ENCODE measurements at regions not wholly inside any gene's neighbourhood (a gene's known extent, or its start where the extent isn't known, plus 50 kb on each side); places are given as distances from the start of the nearest gene placed in this dataset.

- Histone ChIP-seq H3K4me3 (ENCODE audit: insufficient read depth, low read depth, low read length) (no peak overlapping the region), H3K23ac (ENCODE audit: low read depth, low read length) (no peak overlapping the region), H3K9ac (ENCODE audit: low read depth, low read length) (no peak overlapping the region), H3K27me3 (ENCODE audit: control insufficient read depth, insufficient read depth, low read length) (no peaks in the 10 kb centered on the region), H3K27ac (ENCODE audit: insufficient read depth, low read length) (no peak overlapping the region), H2AFZ (replicated peaks; ENCODE audit: low read length, poor library complexity) (no peak overlapping the region), H2BK20ac (ENCODE audit: low read depth, low read length) (no peak overlapping the region), H3K9me1 (ENCODE audit: insufficient read depth, low read length) (no peaks in the 10 kb centered on the region), H2AK9ac (replicated peaks; ENCODE audit: low read depth, low read length, poor library complexity) (no peak overlapping the region), H3K9me3 (ENCODE audit: control insufficient read depth, insufficient read depth, low read length) (no peaks in the 10 kb centered on the region), H3K56ac (ENCODE audit: extremely low read depth, insufficient read depth, low read length) (no peak overlapping the region), H4K8ac (ENCODE audit: low read depth in 2 of 2, low read length in 2 of 2) (no peak overlapping the region), H2BK15ac (ENCODE audit: low read depth, low read length) (no peak overlapping the region), H2BK120ac (ENCODE audit: low read depth, low read length) (no peak overlapping the region), H3K4me1 (ENCODE audit: control insufficient read depth, insufficient read depth, low read length) (no peaks in the 10 kb centered on the region), H2AK5ac (ENCODE audit: low read depth, low read length) (no peak overlapping the region), H3K14ac (replicated peaks; ENCODE audit: low read depth, low read length) (no peak overlapping the region), H4K20me1 (ENCODE audit: insufficient read depth, low read length) (no peaks in the 10 kb centered on the region), H3K4ac (ENCODE audit: low read depth, low read length) (no peak overlapping the region), H4K91ac (ENCODE audit: insufficient read depth, low read depth, low read length) (no peak overlapping the region), H3K36me3 (ENCODE audit: control insufficient read depth, insufficient read depth, low read length) (no peaks in the 10 kb centered on the region), H4K5ac (ENCODE audit: low read depth, low read length) (no peak overlapping the region), H3K79me1 (ENCODE audit: low read depth in 1 of 2, low read length in 2 of 2) (no peaks in the 10 kb centered on the region), H3K18ac (ENCODE audit: low read depth, low read length) (no peak overlapping the region), H2BK5ac (ENCODE audit: low read depth, low read length, poor library complexity, severe bottlenecking) (no peak overlapping the region), H3K4me2 (ENCODE audit: low read depth, low read length) (no peak overlapping the region)
- BruUV-seq (replicated peaks): no TSS peak
- in situ Hi-C loops (cut with MboI; ENCODE audit: low sequenced_read_pairs): no loop called here
- intact Hi-C loops (cut with micrococcal nuclease): no loop called here
- TF ChIP-seq MAZ (IDR thresholded peaks at IDR 0.05; ENCODE audit: borderline replicate concordance, low read depth, low read length) (no peak), FOS (IDR thresholded peaks at IDR 0.05; ENCODE audit: low read depth, low read length) (no peak), RFX5 (IDR thresholded peaks at IDR 0.05; ENCODE audit: low read depth, low read length) (no peak), MXI1 (IDR thresholded peaks at IDR 0.05; ENCODE audit: borderline replicate concordance, low read depth, low read length) (no peak), CEBPB (IDR thresholded peaks at IDR 0.05; ENCODE audit: low read depth, low read length) (no peak), CHD1 (IDR thresholded peaks at IDR 0.05; ENCODE audit: low read depth, low read length) (no peak), BHLHE40 (IDR thresholded peaks at IDR 0.05; ENCODE audit: low read depth, low read length) (no peak), NFE2L2 (IDR thresholded peaks at IDR 0.05; ENCODE audit: low read depth, low read length) (no peak)
- dilution Hi-C loops (cut with HindIII; ENCODE audit: low sequenced_read_pairs, unreplicated experiment): no loop called here
- no peak for DNase-seq
- no CpG with 5 or more reads among the region's 6 CpGs for WGBS, 2 experiments (ENCODE audit: extremely low coverage in 2 of 2, insufficient read length in 1 of 2)
- ChIA-PET CTCF (no interaction called here), POLR2A (ENCODE audit: unreplicated experiment) (no interaction called here)
- no peak for ATAC-seq (ENCODE audit: low read depth)
These were observed 109.0 kb upstream of the STARD3NL start for GRCh38 chr7:38069052-38069451.

Measured in IMR-90 (cell line).